HUES48 (cell line): ENCODE measurements at regions not wholly inside any gene's neighbourhood (a gene's known extent, or its start where the extent isn't known, plus 50 kb on each side); places are given as distances from the start of the nearest gene placed in this dataset.

Experiments
- H3K27ac ChIP-seq: one replicate; pipeline ENCODE4 v1.7.0; 2013; ENCODE audit warnings: low read depth, low read length, inconsistent platforms
- H3K27me3 ChIP-seq: 2 replicates; pipeline ENCODE4 v1.6.1; 2013; ENCODE audit warnings: mild to moderate bottlenecking, low read length; ENCODE audit not compliant: control insufficient read depth, insufficient read depth
- H3K36me3 ChIP-seq: 2 replicates; pipeline ENCODE4 v1.6.1; 2013; ENCODE audit warnings: low read length; ENCODE audit not compliant: control insufficient read depth, insufficient read depth
- H3K4me1 ChIP-seq: 2 replicates; pipeline ENCODE4 v1.6.1; 2013; ENCODE audit warnings: mild to moderate bottlenecking, low read length; ENCODE audit not compliant: control insufficient read depth, insufficient read depth
- H3K4me3 ChIP-seq: 2 replicates; pipeline ENCODE4 v1.5.1; 2013; ENCODE audit warnings: mild to moderate bottlenecking, low read depth, low read length
- H3K9ac ChIP-seq: 2 replicates; pipeline ENCODE4 v1.6.1; 2013; ENCODE audit warnings: mild to moderate bottlenecking, low read depth, low read length, moderate library complexity
- H3K9me3 ChIP-seq: 2 replicates; pipeline ENCODE4 v1.6.1; 2013; ENCODE audit warnings: low read length; ENCODE audit not compliant: control insufficient read depth, insufficient read depth

- no peaks in the 10 kb centered on the region for H3K36me3 ChIP-seq
- H3K27me3 ChIP-seq, result peaks cover 11% of the 10 kb centered on the region
- no peaks in the 10 kb centered on the region for H3K9me3 ChIP-seq
- peaks cover 24% of the 10 kb centered on the region for H3K4me1 ChIP-seq
- peak overlapping the region; percentile 81 for H3K27ac ChIP-seq
- H3K9ac ChIP-seq, result no peak overlapping the region
- H3K4me3 ChIP-seq, result peak overlapping the region; percentile 29; the same call in 1 of the 2 replicates
Observed at GRCh38 chr7:94223375-94224084, 171.2 kb upstream of the COL1A2 start.

DNA sequence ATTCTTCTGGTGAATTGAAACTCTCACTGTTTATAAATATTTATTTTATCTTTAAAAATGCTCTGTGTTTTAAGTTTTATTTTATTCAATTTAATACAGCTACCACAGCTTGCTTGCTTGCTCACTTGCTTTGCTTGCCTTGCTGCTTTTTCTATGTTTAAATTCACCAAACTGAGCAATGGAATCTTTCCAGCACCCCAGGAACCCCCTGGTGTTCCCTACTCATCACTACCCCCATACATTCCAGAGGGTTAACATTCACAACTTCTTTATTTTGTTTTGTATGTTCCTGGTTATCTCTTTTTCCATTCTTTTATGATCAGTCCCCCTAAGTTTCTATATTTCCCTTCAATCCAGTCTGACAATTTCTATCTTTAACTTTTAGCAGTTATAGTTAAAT, 166.5 kb upstream of the COL1A2 start:
- H3K9me3 ChIP-seq, result no peaks in the 10 kb centered on the region
- no peak overlapping the region for H3K9ac ChIP-seq
- H3K27me3 ChIP-seq, result peaks cover 22% of the 10 kb centered on the region
- no peak overlapping the region for H3K4me3 ChIP-seq
- H3K36me3 ChIP-seq, result no peaks in the 10 kb centered on the region
- H3K4me1 ChIP-seq, result peaks cover 24% of the 10 kb centered on the region
- no peak overlapping the region for H3K27ac ChIP-seq

- Histone ChIP-seq H3K27me3 (peaks cover 27% of the 10 kb centered on the region), H3K9ac (no peak overlapping the region), H3K27ac (no peak overlapping the region), H3K4me1 (peaks cover 20% of the 10 kb centered on the region), H3K36me3 (no peaks in the 10 kb centered on the region), H3K9me3 (no peaks in the 10 kb centered on the region), H3K4me3 (no peak overlapping the region)
Observed at GRCh38 chr7:94228678-94229077, 166.0 kb upstream of the COL1A2 start.

GRCh38 chr7:94231305-94231704, 163.4 kb upstream of the COL1A2 start:
- H3K4me1 ChIP-seq, result peaks cover 14% of the 10 kb centered on the region
- peaks cover 46% of the 10 kb centered on the region for H3K27me3 ChIP-seq
- no peaks in the 10 kb centered on the region for H3K36me3 ChIP-seq
- H3K9ac ChIP-seq, result no peak overlapping the region
- H3K9me3 ChIP-seq, result no peaks in the 10 kb centered on the region
- H3K4me3 ChIP-seq, result no peak overlapping the region
- H3K27ac ChIP-seq, result no peak overlapping the region

- Histone ChIP-seq H3K36me3 (no peaks in the 10 kb centered on the region), H3K9me3 (no peaks in the 10 kb centered on the region), H3K4me1 (0 out of 2 replicates have a peak, but pooled peaks cover 5% of the 10 kb centered on the region), H3K4me3 (no peak overlapping the region), H3K27ac (no peak overlapping the region), H3K27me3 (peaks cover 85% of the 10 kb centered on the region), H3K9ac (no peak overlapping the region)
Observed at GRCh38 chr7:94236960-94237359, 157.7 kb upstream of the COL1A2 start.

- peaks cover 80% of the 10 kb centered on the region for H3K27me3 ChIP-seq
- no peak overlapping the region for H3K4me3 ChIP-seq
- H3K36me3 ChIP-seq, result no peaks in the 10 kb centered on the region
- no peak overlapping the region for H3K27ac ChIP-seq
- H3K9me3 ChIP-seq, result no peaks in the 10 kb centered on the region
- no peak overlapping the region for H3K9ac ChIP-seq
- H3K4me1 ChIP-seq, result 0 out of 2 replicates have a peak, but pooled peaks cover 5% of the 10 kb centered on the region
Observed at GRCh38 chr7:94237417-94237816, 157.3 kb upstream of the COL1A2 start.

DNA sequence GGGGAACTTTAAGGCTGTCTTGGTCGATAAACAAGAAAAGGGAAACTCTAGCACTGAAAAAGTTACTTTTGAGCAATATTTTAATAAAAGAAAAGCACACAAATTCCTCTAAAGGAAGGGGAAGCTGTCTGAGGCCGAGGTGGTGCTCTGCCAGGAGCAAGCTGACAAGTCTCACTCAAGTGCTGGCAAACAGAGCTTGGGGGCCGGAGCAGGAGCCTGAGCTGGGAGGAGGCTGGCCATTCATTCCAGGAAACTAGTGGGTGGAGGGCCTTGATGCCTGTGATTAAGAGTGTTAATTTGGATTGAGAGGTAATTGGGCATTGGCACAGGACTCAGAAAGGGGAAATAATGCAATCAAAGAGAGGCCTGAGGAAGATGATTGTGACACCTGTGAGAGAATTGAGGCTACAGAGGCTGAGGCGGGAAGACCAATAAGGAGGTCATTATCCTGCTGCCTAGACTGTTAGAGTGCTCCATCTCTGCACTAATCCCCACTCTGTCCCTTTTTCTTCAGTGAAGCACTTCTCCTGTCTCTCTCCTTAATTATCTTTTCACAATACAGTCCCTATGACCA, 154.9 kb upstream of the COL1A2 start:
- Histone ChIP-seq H3K27ac (no peak overlapping the region), H3K27me3 (peaks cover 58% of the 10 kb centered on the region), H3K4me3 (no peak overlapping the region), H3K4me1 (0 out of 2 replicates have a peak, but pooled peaks cover 5% of the 10 kb centered on the region), H3K36me3 (no peaks in the 10 kb centered on the region), H3K9me3 (no peaks in the 10 kb centered on the region), H3K9ac (no peak overlapping the region)

- Histone ChIP-seq H3K9me3 (no peaks in the 10 kb centered on the region), H3K4me1 (0 out of 2 replicates have a peak, but pooled peaks cover 5% of the 10 kb centered on the region), H3K4me3 (no peak overlapping the region), H3K9ac (no peak overlapping the region), H3K27me3 (peaks cover 46% of the 10 kb centered on the region), H3K27ac (no peak overlapping the region), H3K36me3 (no peaks in the 10 kb centered on the region)
Observed at GRCh38 chr7:94240902-94241301, 153.8 kb upstream of the COL1A2 start.

DNA sequence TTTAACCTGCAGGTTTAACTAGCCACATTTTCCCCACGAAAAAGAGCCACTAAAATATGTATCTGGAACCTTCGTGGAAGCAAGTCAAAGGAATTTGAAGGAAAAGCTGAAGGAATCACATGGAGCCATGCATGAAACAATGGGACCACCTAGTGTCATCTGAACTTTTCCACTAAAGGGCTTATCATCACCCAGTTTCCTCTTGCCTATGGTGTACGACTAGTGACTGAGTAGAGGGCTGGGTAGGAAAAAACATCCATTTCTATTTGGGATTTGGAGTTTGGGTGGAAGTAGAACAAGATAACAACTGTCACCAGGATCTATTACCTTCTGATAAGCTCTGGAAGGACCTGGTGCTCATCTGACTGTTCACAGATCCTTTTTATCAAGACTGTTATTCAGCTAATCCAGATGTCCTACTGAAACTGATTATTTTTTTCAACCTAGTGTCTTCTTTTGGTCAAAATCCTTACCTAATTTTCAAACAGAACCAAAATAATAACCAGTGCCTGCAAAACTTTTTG, 153.2 kb upstream of the COL1A2 start:
- no peaks in the 10 kb centered on the region for H3K9me3 ChIP-seq
- H3K4me3 ChIP-seq, result no peak overlapping the region
- H3K4me1 ChIP-seq, result 0 out of 2 replicates have a peak, but pooled peaks cover 5% of the 10 kb centered on the region
- peaks cover 41% of the 10 kb centered on the region for H3K27me3 ChIP-seq
- no peak overlapping the region for H3K9ac ChIP-seq
- no peaks in the 10 kb centered on the region for H3K36me3 ChIP-seq
- H3K27ac ChIP-seq, result no peak overlapping the region

- Histone ChIP-seq H3K4me1 (no peaks in the 10 kb centered on the region), H3K36me3 (no peaks in the 10 kb centered on the region), H3K27me3 (peaks cover 24% of the 10 kb centered on the region), H3K9ac (no peak overlapping the region), H3K27ac (no peak overlapping the region), H3K9me3 (no peaks in the 10 kb centered on the region), H3K4me3 (no peak overlapping the region)
Observed at GRCh38 chr7:94243066-94243711, 151.5 kb upstream of the COL1A2 start.

DNA sequence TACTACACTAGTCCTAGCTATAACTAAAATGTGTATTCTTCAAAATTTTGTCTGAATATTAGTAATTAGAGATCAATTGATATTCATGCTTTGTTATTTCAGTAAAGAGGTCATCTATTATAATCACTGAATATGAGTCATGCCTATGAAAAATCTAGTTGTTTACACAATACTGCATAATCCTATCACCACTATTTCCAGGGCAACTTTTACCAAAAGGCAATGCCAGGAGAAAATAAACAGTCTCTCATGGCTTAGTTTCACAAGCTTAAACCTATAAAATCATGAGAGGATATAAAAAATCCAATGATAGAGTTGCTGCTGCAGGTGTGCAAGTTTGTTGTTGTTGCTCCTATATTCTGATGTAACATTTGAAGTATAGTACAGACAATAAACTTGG, 149.9 kb upstream of the COL1A2 start:
- no peak overlapping the region for H3K4me3 ChIP-seq
- no peaks in the 10 kb centered on the region for H3K36me3 ChIP-seq
- H3K27ac ChIP-seq, result no peak overlapping the region
- H3K9me3 ChIP-seq, result no peaks in the 10 kb centered on the region
- no peaks in the 10 kb centered on the region for H3K4me1 ChIP-seq
- peaks cover 8% of the 10 kb centered on the region for H3K27me3 ChIP-seq
- H3K9ac ChIP-seq, result no peak overlapping the region
